ENCODE measurements at regions not wholly inside any gene's neighbourhood (a gene's known extent, or its start where the extent isn't known, plus 50 kb on each side); places are given as distances from the start of the nearest gene placed in this dataset.

- no peak for TF ChIP-seq RBAK (tag by site-specific recombination; IDR thresholded peaks at IDR 0.05)
- no peak for TF ChIP-seq YY2 (tag by site-specific recombination; IDR thresholded peaks at IDR 0.05)
- TF ChIP-seq PRDM1 (tag by site-specific recombination; IDR thresholded peaks at IDR 0.05) = no peak
- no peak for TF ChIP-seq CTCF (tag by site-specific recombination; IDR thresholded peaks at IDR 0.05)
- TF ChIP-seq ZNF571 (tag by site-specific recombination; IDR thresholded peaks at IDR 0.05) = no peak
- no peak for TF ChIP-seq ZNF354C (tag by site-specific recombination; IDR thresholded peaks at IDR 0.05; ENCODE audit: borderline replicate concordance, low read depth)
- TF ChIP-seq ZBTB8A (tag by site-specific recombination; IDR thresholded peaks at IDR 0.05) = no peak
- no peak for TF ChIP-seq KLF9 (tag by site-specific recombination; IDR thresholded peaks at IDR 0.05; ENCODE audit: low read depth)
- TF ChIP-seq FEZF1 (tag by site-specific recombination; IDR thresholded peaks at IDR 0.05) = no peak
- no peak for TF ChIP-seq ZNF660 (tag by site-specific recombination; IDR thresholded peaks at IDR 0.05)
- no peak for TF ChIP-seq ZNF391 (tag by site-specific recombination; IDR thresholded peaks at IDR 0.05; ENCODE audit: borderline replicate concordance, low read depth)
- TF ChIP-seq REST (tag by site-specific recombination; IDR thresholded peaks at IDR 0.05) = no peak
These were observed 107.2 kb downstream of the RNASET2 start for GRCh38 chr6:166848979-166849748.

Data from HEK293 (cell line).